ENCODE measurements at regions not wholly inside any gene's neighbourhood (a gene's known extent, or its start where the extent isn't known, plus 50 kb on each side); places are given as distances from the start of the nearest gene placed in this dataset.

- no peak for DNase-seq
These were observed 112.6 kb downstream of the HSPH1 start for GRCh38 chr13:31049083-31049482.

DNA sequence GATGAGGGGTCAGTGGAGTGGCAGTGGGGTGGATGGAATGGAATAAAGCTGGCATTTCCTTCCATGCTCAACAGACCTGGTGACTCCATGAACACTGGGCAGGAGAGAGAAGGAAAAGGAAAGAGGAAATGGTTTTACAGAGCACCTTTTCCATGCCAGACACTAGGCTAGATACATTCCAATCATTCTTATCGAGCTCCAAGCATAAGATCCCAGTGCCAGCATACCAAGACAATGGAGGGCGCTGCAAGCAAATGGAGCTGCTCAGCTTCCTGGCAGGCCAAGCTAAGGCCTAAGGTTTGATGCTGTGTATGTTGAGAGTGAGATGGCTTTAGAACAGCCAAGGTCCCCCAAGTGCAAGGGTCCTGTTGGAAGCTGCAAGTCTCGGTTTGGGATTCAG, 113.2 kb downstream of the HSPH1 start:
- no peak for DNase-seq

DNA sequence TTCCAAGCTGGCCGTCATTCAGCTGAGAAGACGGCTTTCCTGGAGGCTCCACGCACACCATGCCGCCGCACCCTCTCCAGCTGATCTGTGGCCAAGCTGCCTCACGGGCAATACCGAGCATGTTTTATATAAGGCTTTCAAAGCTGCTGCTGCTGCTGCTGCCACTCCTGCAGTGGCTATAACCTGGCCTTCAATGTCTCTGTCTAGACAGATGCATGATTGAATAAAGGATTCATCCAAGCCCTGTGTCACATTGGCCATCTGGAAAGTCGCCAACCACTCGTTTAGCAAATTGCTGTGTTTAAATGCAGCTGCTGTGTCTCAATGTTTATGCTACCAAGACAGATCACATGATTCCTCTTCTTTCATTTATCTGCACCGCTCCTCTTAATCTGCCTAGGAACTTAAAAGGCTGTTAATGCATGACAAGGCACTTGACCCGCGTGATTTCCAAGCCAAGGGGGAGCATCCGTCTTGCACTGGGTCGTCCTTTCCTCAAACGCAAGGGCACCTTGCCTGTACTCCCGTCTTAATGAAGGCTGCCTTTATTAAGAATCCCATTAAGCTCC, 114.3 kb downstream of the TEX26 start:
- DNase-seq = peak; percentile 47 to 54

- DNase-seq = no peak
These were observed 113.0 kb downstream of the TEX26 start for GRCh38 chr13:31045286-31046081.

DNA sequence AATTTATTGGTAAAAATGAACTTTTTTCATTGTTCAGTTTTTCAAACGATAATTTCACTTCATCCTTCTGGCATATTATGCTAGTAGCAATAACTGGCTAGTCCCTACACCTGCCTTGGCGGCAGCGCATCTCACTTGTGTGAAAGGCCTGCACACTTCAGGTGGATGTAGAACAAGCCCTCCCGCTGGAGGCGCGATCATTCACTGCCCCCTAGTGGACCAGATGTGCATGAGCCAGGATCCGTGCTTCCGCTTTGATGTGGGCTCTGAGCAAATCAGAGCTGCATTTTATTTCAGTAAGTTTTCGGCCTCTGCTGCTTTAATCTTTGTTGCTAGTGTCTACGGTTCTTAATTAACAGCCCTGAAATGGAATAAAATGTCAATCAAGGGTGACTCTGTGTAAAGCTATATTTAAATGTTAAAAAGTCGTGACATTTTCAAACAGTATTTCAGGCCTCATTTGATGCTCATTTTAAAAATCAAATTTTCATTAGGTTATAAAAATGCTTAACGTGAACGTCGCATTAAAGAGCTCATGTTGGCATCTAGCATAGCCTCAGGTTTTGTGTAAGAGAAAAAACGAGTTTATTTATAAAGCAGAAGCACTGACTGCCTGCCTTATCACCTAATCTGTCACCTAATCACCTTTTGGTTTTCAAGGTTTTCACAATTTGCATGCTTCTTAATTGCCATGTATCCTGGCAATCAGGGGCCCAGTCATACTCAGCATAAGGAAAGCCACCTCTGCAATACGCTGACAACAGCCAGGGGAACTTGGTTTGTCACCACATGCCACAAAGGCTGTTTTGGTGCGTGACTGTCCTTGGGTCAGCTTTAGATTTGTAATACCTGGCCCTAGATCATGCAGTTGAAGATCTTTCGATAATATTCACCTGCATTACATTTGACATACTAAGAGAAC, 112.2 kb downstream of the TEX26 start:
- peak; percentile 68 to 79 for DNase-seq

- no peak for DNase-seq
These were observed 111.5 kb downstream of the TEX26 start for GRCh38 chr13:31043957-31044356.

DNA sequence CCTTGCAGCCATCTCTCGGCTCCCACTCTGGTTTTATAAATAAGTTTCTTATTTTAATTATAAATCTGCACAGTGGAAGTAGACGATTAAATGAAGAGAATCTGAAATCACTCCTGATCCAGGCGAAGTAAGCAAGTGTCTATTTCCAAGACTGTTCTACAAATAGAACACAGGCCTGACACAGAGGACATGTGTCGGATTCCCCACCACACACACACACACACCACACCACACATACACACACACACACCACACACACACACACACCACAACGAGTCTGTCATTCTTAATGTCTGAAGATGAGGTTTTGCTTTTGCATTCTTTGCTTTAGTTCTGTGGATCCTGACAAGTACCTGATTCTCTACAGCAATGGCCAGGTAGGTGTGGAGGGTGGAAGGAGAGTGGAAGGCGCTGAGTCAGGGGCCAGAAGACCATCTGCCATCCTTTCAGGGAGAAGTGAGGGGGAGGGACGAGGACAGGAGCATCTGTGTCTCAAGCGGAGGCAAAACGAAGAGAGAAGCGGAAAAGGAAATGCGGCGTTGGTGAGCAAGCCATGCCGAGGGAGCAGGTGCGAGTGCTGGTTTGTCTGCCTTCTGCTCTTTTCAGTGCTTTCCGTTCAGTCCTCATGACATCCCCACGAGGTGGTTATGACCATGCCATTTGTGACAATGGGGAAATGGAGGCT, 110.2 kb downstream of the TEX26 start:
- no peak for DNase-seq

- DNase-seq = no peak
These were observed 109.6 kb downstream of the TEX26 start for GRCh38 chr13:31042049-31042448.

- no peak for DNase-seq
These were observed 106.5 kb downstream of the TEX26 start for GRCh38 chr13:31038834-31039552.

- no peak for DNase-seq
These were observed 105.5 kb downstream of the TEX26 start for GRCh38 chr13:31037874-31038500.

DNA sequence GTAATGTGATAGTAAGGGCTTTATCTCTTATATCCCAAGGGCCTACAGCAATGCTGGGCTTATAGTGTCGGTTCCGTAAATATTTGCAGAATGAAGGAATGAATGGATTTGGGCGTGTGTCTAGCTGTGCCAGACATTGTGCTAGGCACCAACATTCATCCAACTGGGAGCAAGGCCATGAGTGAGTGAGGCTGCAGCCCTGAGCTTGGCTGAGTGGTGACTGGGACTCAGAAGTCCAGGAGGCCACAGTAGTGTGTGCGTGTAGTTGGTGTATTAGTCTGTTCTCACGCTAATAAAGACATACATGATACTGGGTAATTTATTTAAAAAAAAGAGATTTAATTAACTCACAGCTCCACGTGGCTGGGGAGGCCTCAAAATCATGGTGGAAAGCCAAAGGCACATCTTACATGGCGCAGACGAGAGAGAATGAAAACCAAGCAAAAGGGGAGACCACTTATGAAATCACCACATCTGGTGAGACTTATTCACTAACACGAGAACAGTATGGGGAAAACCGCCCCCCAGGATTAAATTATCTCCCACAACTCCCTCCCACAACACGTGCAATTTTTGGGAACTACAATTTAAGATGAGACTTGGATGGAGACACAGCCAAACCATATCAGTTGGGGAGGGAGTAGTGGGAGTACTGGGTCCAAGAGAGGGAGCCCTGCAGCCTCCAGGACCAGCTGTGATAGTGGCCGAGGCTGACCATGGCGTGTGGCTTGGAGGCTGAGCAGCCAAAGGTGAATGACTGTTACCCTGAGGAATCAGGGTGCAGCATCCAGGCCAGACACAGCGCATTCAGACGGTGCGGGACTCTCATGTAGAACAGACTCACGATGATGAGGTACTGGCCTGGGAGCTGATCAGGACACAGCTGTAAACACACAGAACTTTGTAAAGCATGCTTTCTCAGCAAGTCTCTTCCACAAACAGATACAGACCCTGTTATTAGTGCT, 104.6 kb downstream of the TEX26 start:
- no peak for DNase-seq

GRCh38 chr13:31035185-31035965, 102.9 kb downstream of the TEX26 start:
- DNase-seq = peak; percentile 50 to 66

- no peak for DNase-seq
These were observed 100.2 kb downstream of the TEX26 start for GRCh38 chr13:31032528-31033113.

DNA sequence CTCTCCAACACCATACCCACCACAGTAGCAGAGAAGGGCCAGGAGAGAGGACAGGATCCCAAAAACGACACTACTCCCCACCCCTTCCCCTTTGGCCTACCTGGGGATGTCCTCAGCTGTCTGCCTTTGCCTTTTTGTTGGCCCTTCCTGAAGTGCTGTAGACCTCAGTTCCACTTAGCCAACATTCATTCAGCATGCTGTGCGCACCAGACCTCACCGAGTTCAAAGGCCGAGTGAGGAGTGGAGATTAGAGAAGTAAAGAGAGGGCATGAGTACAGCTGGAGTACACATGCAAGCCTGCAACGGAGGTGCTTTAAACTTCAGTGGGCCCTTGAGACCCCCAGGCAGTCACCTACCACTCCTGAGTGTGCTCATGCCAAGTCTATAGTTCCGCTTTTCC, 99.0 kb downstream of the TEX26 start:
- DNase-seq = no peak

GRCh38 chr13:31029102-31029501, 96.6 kb downstream of the TEX26 start:
- DNase-seq = no peak

DNA sequence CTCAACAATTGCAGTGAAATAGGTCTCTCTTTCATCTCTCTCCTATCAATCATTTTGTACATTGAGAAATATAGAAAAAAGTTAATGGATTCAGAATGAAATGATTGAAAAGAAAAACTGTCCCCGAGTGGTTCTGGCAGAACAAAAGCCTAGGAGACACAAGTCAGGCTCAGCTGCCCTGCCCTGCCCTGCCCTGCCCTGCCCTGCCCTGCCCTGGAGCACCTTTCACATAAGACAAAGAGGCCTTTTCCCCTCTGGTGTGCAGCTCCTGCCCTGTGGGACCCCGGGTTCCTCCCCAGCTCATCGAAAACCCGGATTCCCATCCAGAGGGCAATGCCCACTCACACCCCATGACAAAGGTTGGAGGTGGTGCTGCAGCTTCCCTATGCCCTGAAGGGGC, 94.7 kb downstream of the TEX26 start:
- DNase-seq = no peak

Measured in right lung (tissue), 2 donors.